ENCODE measurements at regions not wholly inside any gene's neighbourhood (a gene's known extent, or its start where the extent isn't known, plus 50 kb on each side); places are given as distances from the start of the nearest gene placed in this dataset.

DNA sequence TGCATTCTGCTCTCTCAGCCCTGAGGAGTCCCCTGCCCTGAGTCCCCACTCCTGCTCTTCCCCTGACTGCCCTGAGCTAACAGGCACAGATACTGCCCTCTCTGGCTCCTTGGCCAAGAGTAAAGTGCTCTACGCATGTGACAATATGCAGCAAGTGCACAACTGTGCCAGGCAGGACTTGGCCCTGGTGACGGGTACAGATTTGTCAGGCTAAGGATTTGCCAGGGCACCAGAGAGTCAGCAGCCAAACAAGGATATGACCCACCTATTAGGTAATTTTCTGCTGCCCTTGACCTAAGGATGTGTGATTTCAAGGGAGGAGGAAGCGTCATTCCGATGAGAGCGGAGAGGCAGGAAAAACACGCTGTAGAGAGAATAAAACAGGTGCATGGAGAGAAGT lies 339.0 kb downstream of the PTPRU start:
- ChIA-PET CTCF (no interaction called here), POLR2A (no interaction called here)
- TF ChIP-seq, protein P1, sequence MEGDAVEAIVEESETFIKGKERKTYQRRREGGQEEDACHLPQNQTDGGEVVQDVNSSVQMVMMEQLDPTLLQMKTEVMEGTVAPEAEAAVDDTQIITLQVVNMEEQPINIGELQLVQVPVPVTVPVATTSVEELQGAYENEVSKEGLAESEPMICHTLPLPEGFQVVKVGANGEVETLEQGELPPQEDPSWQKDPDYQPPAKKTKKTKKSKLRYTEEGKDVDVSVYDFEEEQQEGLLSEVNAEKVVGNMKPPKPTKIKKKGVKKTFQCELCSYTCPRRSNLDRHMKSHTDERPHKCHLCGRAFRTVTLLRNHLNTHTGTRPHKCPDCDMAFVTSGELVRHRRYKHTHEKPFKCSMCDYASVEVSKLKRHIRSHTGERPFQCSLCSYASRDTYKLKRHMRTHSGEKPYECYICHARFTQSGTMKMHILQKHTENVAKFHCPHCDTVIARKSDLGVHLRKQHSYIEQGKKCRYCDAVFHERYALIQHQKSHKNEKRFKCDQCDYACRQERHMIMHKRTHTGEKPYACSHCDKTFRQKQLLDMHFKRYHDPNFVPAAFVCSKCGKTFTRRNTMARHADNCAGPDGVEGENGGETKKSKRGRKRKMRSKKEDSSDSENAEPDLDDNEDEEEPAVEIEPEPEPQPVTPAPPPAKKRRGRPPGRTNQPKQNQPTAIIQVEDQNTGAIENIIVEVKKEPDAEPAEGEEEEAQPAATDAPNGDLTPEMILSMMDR (IDR thresholded peaks at IDR 0.05; ENCODE audit: control extremely low read depth, extremely low read depth, low read depth, missing control alignments), result no peak
- no peak for DNase-seq (ENCODE audit: extremely low spot score)

DNA sequence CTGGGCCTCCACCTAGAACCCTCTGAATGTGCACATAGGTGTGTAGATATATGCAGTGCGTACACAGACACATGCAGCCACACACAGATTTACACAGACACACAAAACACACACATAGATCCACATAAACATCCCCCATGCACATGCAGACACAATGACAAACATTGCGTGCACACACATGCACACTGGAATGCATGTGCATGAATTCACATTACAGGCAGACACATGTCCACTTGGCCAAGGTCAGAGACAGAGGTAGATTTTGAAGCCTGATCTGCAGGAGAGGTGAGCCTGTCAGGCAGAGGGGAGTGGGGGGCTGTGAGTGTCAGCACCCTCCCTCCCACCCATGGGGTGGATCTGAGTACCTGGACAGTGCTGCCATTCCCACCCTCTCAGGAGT lies 338.5 kb downstream of the PTPRU start:
- ChIA-PET CTCF (no interaction called here), POLR2A (no interaction called here)
- TF ChIP-seq, protein P1 (IDR thresholded peaks at IDR 0.05; ENCODE audit: control extremely low read depth, extremely low read depth, low read depth, missing control alignments), result no peak
- DNase-seq (ENCODE audit: extremely low spot score), result no peak

DNA sequence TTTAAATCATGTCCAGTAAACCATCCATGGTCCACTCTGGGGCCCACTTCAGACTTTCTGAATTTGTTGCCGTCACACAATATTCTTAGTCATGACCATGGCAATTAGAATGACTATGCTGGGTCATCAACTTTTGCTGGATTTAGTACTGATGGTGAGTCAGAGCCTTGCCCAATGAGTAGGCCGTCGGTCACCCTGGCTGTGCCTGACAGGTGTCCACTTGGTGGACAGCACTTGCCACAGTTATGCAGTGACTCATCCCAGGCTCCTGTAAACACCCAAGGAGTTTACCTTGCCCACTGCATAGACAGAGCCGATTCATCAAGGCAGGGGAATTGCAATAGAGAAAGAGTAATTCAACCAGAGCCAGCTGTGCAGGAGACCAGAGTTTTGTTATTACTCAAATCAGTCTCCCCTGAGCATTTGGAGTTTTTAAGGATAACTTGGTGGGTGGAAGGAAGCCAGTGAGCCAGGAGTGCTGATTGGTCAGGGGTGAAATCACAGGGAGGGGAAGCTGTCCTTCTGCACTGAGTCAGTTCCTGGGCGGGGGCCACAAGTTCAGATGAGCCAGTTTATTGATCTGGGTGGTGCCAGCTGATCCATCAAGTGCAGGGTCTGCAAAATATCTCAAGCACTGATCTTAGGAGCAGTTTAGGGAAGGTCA lies 333.8 kb downstream of the PTPRU start:
- CTCF ChIA-PET, result no interaction called here
- TF ChIP-seq, protein P1 (IDR thresholded peaks at IDR 0.05; ENCODE audit: control extremely low read depth, extremely low read depth, low read depth, missing control alignments), result no peak
- POLR2A ChIA-PET, result no interaction called here
- DNase-seq (ENCODE audit: extremely low spot score), result no peak

DNA sequence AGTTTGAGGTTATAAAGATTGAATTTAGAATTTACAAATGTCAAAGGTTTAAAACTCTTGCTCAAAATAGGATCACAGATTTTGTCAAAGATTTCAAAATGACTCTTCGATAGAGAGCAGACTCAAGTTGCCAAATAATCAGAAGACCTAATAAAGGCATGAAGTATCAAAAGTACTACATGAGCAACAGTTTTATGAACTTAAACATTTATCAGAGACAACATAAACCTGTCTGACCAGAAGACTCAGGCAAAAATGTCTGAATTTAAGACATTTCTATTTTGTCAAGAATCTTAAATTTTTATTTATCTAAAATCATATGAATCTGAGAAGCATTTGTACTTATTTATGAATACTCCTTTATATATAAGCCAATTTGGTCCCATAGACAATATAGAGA lies 330.9 kb downstream of the PTPRU start:
- TF ChIP-seq, protein P1 (IDR thresholded peaks at IDR 0.05; ENCODE audit: control extremely low read depth, extremely low read depth, low read depth, missing control alignments), result no peak
- DNase-seq (ENCODE audit: extremely low spot score), result no peak
- ChIA-PET POLR2A (no interaction called here), CTCF (interaction anchor here (1.1 kb wide), 1 partner anchor 18 kb away, joined by 5 read pairs; no protein-coding TSS in a partner anchor)

DNA sequence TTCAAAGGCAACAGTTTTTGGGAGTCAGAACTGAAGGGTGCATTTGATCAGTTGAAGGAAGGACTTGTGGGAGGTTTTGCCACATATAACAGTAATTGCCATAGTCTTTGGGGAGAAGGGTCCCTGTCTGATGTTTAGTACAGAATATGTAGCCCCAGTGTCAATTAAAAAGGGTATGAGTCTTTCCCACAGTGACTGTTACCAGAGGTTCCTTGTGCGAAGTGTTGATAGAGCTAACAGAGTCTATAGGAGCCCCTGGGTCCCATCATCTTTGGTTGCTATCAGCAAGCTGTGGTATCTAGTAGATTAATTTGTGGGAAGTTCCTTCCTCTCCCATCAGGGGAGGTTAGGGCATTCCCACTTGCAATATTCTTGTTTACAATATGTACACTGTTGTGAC lies 329.2 kb downstream of the PTPRU start:
- POLR2A ChIA-PET, result no interaction called here
- CTCF ChIA-PET, result no interaction called here
- DNase-seq (ENCODE audit: extremely low spot score), result no peak
- TF ChIP-seq, protein P1 (IDR thresholded peaks at IDR 0.05; ENCODE audit: control extremely low read depth, extremely low read depth, low read depth, missing control alignments), result no peak

DNA sequence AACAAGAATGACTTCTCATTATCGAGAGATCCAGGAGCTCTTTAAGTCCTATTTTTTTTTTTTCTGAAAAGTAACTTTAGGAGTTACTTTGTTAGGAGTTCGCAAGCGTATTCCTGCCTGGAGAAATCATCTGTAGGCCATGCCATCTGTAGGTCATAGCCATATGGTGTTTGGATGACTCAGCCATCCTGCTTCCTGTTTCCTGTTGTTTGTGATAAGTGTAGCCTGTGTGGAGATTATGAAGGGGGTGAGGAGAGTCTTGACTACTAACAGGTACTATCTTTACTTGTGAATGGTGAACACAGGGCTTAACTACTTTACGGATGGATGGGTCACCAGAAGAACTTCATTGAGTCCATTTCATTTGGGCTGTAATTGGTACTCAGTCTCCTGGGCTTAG lies 327.2 kb downstream of the PTPRU start:
- ChIA-PET POLR2A (no interaction called here), CTCF (no interaction called here)
- DNase-seq (ENCODE audit: extremely low spot score), result no peak
- TF ChIP-seq, protein P1 (IDR thresholded peaks at IDR 0.05; ENCODE audit: control extremely low read depth, extremely low read depth, low read depth, missing control alignments), result no peak

DNA sequence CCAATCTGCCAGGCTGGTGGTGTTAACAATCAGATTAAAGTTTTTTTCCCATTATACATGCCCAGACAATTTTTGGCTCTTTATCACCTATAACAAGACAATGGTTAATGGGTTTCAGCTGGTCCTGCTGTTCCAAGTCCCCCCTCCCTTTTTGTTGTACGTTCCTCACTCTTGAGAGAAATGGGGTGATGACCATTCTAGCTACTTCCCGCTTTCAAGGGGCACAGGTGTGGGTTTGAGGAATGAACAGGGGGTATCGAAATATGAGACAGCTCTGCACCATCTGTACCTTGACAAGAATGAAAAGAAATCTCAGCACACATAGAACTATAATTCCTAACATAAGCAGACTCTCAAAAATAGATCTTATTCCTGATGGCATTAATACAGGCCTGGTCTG lies 326.8 kb downstream of the PTPRU start:
- DNase-seq (ENCODE audit: extremely low spot score), result no peak
- TF ChIP-seq, protein P1 (IDR thresholded peaks at IDR 0.05; ENCODE audit: control extremely low read depth, extremely low read depth, low read depth, missing control alignments), result no peak
- ChIA-PET POLR2A (no interaction called here), CTCF (no interaction called here)

All from GM10248 (cell line).